ENCODE measurements at regions not wholly inside any gene's neighbourhood (a gene's known extent, or its start where the extent isn't known, plus 50 kb on each side); places are given as distances from the start of the nearest gene placed in this dataset.

DNA sequence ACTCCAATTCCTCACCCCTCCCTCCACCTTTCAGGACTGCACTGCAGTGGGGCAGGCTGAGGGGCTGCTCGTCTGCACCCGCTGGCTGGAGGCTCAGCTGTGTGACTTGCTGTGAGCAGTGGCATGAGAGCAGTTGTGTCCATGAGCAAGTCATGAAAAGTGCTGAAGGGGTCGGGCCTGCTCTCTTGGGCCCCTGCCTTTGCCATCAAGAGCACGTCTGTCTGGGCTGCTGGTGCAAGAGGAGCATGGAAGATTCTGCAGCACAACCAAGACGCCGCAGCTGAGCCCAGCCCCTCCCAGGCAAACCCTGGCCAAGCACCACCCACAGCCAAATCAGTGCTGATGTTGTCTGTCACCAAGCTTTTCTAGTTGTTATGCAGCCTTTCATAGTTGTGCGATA is 284.3 kb downstream of the TCERG1L start:
- TF ChIP-seq, protein P1, sequence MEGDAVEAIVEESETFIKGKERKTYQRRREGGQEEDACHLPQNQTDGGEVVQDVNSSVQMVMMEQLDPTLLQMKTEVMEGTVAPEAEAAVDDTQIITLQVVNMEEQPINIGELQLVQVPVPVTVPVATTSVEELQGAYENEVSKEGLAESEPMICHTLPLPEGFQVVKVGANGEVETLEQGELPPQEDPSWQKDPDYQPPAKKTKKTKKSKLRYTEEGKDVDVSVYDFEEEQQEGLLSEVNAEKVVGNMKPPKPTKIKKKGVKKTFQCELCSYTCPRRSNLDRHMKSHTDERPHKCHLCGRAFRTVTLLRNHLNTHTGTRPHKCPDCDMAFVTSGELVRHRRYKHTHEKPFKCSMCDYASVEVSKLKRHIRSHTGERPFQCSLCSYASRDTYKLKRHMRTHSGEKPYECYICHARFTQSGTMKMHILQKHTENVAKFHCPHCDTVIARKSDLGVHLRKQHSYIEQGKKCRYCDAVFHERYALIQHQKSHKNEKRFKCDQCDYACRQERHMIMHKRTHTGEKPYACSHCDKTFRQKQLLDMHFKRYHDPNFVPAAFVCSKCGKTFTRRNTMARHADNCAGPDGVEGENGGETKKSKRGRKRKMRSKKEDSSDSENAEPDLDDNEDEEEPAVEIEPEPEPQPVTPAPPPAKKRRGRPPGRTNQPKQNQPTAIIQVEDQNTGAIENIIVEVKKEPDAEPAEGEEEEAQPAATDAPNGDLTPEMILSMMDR (optimal IDR thresholded peaks at IDR 0.05 in 1 of 3, IDR thresholded peaks at IDR 0.05 in 1 of 3, conservative IDR thresholded peaks at IDR 0.05 in 1 of 3; ENCODE audit: extremely low read depth in 1 of 3, insufficient read depth in 2 of 3, low read length in 3 of 3) = no peak
- TF ChIP-seq EZH2 (IDR thresholded peaks at IDR 0.05; ENCODE audit: low read length) = no peak
- no peak for DNase-seq (ENCODE audit: low read depth, low spot score)

DNA sequence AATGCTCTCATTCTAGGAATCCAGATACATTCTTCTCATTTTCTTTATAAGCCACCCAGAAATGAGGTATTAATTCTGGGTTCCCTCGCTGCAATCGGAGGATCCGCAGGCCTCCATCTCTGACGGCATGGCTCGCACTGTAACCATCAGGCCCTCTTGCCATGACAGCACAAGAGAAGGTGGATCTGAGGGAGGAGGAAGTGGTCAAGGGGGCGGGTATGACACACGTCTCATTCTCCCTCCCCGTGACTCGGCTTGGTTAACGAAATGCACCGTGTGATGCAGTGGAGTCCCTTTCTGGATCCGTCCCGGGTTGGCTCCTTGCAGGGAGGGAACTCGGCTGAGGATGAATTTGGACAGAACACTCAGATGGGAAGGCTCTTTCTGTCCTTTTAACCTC is 280.2 kb downstream of the TCERG1L start:
- Histone ChIP-seq H3K27ac (ENCODE audit: control insufficient read depth, insufficient read depth, low read length) (no peak overlapping the region), H3K27me3 (ENCODE audit: control insufficient read depth, extremely low read depth, insufficient read depth, low read length) (no peaks in the 10 kb centered on the region), H3K4me1 (ENCODE audit: control insufficient read depth, extremely low read depth, insufficient read depth, low read length) (no peaks in the 10 kb centered on the region), H3K36me3 (ENCODE audit: control insufficient read depth in 2 of 2, extremely low read depth in 1 of 2, insufficient read depth in 2 of 2, low read length in 2 of 2) (no peaks in the 10 kb centered on the region), H3K9ac (ENCODE audit: control insufficient read depth, extremely low read depth, insufficient read depth, low read length) (no peak overlapping the region), H3K4me2 (ENCODE audit: control insufficient read depth, extremely low read depth, insufficient read depth, low read depth, low read length) (no peak overlapping the region), H3K4me3 (ENCODE audit: control insufficient read depth in 2 of 3, extremely low read depth in 1 of 3, insufficient read depth in 2 of 3, low read depth in 1 of 3, low read length in 3 of 3) (no peak overlapping the region), H2AFZ (ENCODE audit: control insufficient read depth, low read length) (no peak overlapping the region), H4K20me1 (ENCODE audit: control insufficient read depth, extremely low read depth, insufficient read depth, low read length) (no peaks in the 10 kb centered on the region), H3K9me1 (ENCODE audit: control insufficient read depth, extremely low read depth, insufficient read depth, low read length) (no peaks in the 10 kb centered on the region), H3K9me3 (ENCODE audit: control insufficient read depth, low read depth, low read length) (no peaks in the 10 kb centered on the region), H3K79me2 (ENCODE audit: control insufficient read depth, insufficient read depth, low read length) (no peaks in the 10 kb centered on the region)
- DNase-seq (ENCODE audit: low read depth, low spot score) = no peak
- TF ChIP-seq, protein P1 (optimal IDR thresholded peaks at IDR 0.05 in 1 of 3, IDR thresholded peaks at IDR 0.05 in 1 of 3, conservative IDR thresholded peaks at IDR 0.05 in 1 of 3; ENCODE audit: extremely low read depth in 1 of 3, insufficient read depth in 2 of 3, low read length in 3 of 3) = no peak
- no peak for TF ChIP-seq EZH2 (IDR thresholded peaks at IDR 0.05; ENCODE audit: low read length)
- FAIRE-seq = no peak
- dilution Hi-C loops (cut with MboI; ENCODE audit: extremely low pct_ligation_motif_present, low sequenced_read_pairs) = no loop called here

More for the DNA sequence above, 284.3 kb downstream of the TCERG1L start:
- Histone ChIP-seq H3K9ac (ENCODE audit: control insufficient read depth, extremely low read depth, insufficient read depth, low read length) (no peak overlapping the region), H3K27ac (ENCODE audit: control insufficient read depth, insufficient read depth, low read length) (no peak overlapping the region), H3K4me3 (ENCODE audit: control insufficient read depth in 2 of 3, extremely low read depth in 1 of 3, insufficient read depth in 2 of 3, low read depth in 1 of 3, low read length in 3 of 3) (no peak overlapping the region), H3K4me2 (ENCODE audit: control insufficient read depth, extremely low read depth, insufficient read depth, low read depth, low read length) (no peak overlapping the region), H3K9me3 (ENCODE audit: control insufficient read depth, low read depth, low read length) (peaks cover 5% of the 10 kb centered on the region), H2AFZ (ENCODE audit: control insufficient read depth, low read length) (no peak overlapping the region), H3K4me1 (ENCODE audit: control insufficient read depth, extremely low read depth, insufficient read depth, low read length) (no peaks in the 10 kb centered on the region), H3K36me3 (ENCODE audit: control insufficient read depth in 2 of 2, extremely low read depth in 1 of 2, insufficient read depth in 2 of 2, low read length in 2 of 2) (no peaks in the 10 kb centered on the region), H3K79me2 (ENCODE audit: control insufficient read depth, insufficient read depth, low read length) (no peaks in the 10 kb centered on the region), H3K9me1 (ENCODE audit: control insufficient read depth, extremely low read depth, insufficient read depth, low read length) (no peaks in the 10 kb centered on the region), H4K20me1 (ENCODE audit: control insufficient read depth, extremely low read depth, insufficient read depth, low read length) (no peaks in the 10 kb centered on the region), H3K27me3 (ENCODE audit: control insufficient read depth, extremely low read depth, insufficient read depth, low read length) (no peaks in the 10 kb centered on the region)
- dilution Hi-C loops (cut with MboI; ENCODE audit: extremely low pct_ligation_motif_present, low sequenced_read_pairs) = no loop called here
- no peak for FAIRE-seq
